DMS53 treated with DMSO at 0.1 percent for 48 hours (cell line): ENCODE measurements at regions not wholly inside any gene's neighbourhood (a gene's known extent, or its start where the extent isn't known, plus 50 kb on each side); places are given as distances from the start of the nearest gene placed in this dataset.
"Not testable (repeated sequence)": the region's sequence is repeated elsewhere in the genome, so short reads cannot be mapped to it uniquely, and the experiment has no call there.

Experiments
- DNase-seq: peaks from one replicate; lab custom pipeline; 2025; ENCODE audit not compliant: unreplicated experiment; lab: John Stamatoyannopoulos, UW

DNA sequence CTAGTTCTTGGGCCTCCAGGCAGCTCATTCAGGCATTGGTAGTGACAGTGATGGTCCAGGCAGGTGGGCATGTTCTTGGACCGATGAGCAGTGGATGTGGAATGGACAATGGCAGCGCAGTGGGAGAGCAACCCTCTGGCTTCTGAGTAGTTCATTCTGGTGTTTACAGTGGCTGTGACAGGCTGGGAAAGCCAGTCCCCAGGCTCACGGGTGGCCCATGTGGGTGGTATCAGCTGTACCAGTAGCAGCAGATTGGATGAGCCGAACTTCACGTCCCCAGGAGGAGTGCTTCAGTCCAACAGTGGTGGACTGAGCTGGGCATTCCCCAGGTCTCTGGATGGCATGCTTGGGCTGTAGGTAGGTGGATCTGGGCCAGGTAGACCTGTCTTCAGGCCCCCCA lies 515.6 kb upstream of the ACO1 start:
- no peak for DNase-seq

DNA sequence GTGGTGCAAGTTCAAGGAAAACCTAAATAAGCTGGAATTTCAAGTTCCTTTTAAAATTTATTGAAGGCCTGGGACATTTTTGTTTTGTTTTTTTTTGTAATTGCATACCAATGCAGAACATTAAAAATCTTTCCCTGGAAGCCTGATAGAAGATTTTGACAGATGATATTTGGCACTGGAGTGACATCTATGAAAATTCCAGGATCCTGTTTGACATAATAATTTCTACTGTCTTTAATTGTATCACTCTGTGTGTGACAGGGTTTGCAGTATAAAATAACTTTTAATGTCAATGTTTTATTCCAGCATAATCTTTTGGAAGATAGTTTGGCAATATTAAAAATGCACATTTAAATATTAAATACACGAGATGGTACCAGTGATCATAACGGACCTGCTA lies 514.2 kb upstream of the ACO1 start:
- DNase-seq = no peak

DNA sequence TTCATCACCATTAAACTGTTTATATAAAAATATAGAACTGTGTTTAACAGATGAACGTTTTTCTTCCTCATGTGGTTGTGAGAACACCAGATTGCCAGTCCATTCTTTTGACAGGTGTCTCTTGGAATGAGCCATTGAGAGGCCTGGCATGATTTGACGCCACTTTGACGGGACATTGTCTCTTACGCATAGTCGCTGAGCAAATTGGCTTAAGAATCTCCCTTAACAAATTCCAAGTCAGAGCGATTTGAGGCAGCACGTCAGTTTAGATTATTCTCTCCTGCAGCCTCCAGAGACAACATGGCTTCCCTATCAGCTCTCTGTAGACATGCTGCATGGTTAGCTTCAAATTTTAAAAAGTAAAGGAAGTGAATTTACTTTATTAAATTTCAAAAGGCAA lies 510.7 kb upstream of the ACO1 start:
- no peak for DNase-seq

DNA sequence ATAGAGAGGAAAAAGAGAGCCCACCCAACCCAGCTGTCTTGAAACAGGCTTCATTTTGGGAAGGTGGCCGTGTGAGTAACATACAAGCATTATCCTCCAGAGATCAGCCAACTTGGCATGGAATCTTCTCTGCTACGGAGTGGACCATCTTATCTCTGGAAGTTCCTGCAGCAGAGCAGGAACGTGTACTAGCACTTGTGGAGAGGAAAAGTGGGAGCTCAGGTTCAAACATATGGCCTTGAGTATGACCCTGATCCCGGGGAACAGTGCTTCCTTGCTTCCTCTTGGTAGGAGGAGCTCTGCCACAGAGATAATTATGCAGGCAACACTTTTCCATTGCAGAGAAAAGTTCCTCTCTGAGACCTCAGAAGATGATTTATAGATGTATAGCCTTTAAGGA lies 490.4 kb upstream of the ACO1 start:
- DNase-seq = no peak

DNA sequence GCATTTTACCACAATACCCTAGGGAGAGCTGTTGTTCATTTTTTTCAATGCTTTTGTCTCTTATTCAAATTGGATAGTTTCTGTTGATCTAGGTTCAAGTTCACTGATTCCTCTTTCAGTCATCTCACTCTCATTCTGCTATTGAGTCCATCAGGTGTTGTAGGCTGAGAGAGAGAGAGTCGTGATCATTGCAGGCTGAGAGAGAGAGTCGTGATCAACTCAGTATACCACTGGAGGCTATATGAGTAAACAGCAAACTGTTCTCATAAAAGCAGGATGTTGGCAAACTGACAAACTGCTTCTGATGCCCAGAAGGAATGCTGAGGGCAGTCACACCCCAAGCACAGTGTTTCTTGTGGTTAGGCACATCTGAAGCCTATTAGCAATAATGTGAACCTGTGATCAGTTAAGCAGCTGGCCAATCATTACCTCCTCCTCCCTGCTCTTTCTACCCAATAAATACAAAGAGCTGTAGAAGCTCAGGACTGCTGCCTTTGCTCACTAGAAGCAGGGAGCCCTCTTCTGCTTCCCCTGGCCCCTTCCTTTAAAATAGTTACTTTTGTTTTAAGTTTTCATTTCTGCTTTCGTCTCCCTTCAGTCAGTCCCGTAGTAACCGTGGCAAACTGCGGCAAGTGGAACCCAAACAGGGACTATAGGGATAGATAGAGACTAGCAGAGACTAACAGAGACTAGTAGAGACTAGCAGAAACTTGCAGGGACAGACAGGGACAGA lies 476.1 kb upstream of the ACO1 start:
- no peak for DNase-seq

DNA sequence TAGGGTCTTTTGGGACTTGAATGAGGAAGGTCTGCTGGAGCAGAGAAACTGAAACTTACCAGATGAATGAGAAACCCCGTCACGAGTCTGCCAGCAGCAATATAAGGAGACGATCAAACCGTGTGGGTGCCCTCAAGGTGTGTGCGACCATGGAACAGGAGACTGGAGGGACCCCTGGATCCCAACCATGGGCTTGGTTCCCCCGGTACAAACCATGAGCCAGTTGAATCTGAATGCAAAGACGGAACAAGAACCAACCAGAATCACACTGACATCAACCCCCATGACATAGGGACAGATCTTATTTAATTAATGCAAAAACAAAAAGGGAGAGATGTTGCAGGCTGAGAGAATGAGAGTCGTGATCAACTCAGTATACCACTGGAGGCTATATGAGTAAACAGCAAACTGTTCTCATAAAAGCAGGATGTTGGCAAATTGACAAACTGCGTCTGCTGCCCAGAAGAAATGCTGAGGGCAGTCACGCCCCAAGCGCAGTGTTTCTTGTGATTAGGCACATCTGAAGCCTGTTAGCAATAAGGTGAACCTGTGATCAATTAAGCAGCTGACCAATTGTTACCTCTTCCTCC lies 475.5 kb upstream of the ACO1 start:
- no peak for DNase-seq

DNA sequence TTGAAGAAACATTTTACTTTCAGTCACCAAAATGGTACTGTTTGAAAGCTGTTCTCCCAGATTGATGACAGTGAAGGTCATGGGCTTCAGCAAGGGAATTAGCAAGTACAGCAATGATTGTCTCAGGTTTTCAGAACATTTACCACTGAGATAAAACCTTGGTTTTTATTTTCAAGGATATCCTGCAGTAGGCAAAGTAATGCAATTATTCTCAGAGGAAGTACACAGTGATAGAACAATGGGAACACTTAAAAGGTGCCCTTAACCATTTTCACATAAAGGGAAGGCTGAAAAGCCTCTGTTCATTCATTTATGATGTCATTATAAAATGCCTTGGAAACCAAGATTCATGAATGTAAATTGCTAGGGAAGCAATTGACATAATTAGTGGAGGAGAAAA lies 471.8 kb upstream of the ACO1 start:
- no peak for DNase-seq

DNA sequence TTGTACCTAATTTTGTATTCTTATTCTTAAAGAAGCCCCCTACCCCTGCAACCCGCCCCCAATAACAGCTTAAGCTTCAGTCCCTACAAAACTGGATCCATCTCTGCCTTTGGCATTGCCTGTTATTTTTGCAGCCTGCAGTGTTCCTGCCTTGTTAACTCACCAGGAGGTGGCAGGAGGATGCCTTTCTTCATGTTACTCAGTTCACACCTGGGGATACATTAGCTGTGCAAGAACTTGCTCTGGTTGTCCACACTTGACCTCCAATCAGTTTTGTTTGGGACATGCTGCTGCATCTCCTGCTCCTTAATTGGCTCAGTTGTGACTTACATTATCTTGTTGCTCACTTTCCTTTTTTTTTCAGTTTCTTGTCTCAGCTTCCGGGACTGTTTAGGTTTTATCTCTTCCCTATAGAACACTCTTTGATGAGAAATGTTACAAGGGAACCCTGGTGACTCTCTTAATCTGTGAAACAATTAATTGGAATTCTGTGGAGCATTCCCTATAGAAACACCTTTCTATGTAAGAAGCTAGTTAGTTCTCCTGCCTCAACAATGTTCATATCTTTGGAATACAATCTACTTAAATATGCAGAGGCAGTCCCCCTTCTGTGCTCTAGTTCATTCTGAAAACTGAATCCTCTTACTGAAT lies 467.7 kb upstream of the ACO1 start:
- DNase-seq = no peak

DNA sequence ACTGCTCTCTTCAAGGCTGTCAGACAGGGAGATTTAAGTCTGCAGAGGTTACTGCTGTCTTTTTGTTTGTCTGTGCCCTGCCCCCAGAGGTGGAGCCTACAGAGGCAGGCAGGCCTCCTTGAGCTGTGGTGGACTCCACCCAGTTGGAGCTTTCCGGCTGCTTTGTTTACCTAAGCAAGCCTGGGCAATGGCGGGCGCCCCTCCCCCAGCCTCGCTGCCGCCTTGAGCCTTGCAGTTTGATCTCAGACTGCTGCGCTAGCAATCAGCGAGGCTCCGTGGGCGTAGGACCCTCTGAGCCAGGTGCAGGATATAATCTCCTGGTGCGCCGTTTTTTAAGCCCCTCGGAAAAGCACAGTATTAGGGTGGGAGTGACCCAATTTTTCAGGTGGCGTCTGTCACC lies 446.7 kb upstream of the ACO1 start:
- DNase-seq = not testable (repeated sequence)

DNA sequence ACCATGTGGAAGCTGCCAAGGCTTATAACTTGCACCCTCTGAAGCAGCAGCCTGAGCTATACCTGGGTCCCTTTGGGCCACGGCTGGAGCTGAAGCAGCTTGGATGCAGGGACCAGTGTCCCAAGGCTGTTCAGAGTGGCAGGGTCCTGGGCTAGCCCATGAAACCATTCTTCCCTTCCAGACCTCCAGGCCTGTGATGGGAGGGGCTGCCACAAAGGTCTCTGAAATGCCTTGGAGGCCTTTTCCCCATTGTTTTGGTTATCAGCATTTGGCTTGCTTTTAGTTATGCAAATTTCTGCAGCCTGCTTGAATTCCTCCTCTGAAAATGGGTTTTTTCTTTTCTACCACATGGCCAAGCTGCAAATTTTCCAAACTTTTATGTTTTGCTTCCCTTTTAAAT lies 433.7 kb upstream of the ACO1 start:
- no peak for DNase-seq

DNA sequence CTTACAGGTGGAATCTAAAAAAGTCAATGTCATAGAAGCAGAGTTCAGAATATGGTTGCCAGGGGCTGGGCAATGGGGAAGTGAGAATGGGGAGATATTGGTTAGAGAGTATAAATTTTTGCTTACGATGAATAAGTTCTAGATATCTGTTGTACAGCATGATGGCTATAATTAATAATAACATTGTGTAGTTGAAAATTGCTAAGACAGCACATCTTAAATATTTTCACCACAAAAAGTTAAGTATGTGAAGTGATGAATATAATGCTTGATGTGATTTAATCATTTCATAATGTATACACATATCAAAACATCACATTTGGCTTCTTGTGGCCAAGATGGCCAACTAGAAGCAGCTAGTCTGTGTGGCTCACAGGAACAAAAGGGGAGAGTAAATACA lies 425.9 kb upstream of the ACO1 start:
- DNase-seq = no peak

DNA sequence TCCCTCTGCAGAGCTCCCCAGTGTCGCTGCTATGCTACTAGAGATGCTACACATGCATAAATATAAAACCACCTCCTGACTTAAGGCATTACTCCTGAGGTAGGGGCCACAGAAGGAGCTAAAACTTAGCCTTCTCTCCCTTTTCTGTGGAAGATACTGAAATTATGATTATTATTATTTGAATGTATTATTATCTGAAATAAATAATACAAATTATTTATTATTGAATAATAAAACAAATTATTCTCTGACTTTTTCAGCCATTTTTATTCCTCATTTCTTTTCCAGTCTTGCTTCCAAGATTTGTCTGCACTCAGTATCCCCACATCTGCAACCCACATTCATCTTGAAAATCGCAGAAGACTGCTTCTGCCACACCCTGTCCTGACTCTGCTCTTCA lies 414.9 kb upstream of the ACO1 start:
- DNase-seq = no peak

DNA sequence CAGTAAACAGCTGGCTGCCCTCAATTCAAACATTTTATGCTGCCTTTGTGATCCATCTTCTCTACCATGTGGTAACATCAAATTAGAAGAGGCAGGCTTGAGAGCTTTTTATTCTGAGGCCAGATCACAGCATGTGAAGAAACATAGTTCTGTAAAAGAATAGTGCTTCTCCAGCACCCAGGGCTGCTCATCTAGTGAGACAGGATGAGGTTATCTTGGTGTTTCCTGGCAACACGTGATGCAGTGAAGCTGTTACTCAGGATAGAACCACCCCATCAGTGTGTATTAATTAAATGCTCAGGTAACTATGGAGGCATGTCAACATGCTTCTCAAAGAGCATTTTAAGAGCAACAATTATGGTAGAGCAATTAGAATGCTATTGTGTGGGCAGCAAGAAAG lies 400.5 kb upstream of the ACO1 start:
- DNase-seq = no peak

DNA sequence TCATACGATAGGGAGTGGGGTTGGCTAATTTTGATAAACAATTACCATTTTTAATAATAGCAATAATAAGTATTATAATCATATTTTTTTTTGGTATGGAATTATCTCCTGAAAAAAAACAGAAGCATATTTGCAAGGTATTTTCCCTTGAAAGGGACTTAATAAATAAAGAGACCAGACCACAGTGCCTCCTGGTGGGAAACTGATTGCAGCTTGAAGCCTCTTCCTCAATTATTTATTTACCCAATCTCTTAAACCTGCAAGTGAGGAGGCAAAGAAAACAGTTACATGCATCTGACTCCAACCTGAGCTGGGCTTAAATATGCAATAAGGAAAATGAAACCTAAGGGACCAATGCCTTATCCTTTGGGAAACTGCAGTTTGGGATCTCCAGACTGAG lies 388.1 kb upstream of the ACO1 start:
- DNase-seq = no peak

DNA sequence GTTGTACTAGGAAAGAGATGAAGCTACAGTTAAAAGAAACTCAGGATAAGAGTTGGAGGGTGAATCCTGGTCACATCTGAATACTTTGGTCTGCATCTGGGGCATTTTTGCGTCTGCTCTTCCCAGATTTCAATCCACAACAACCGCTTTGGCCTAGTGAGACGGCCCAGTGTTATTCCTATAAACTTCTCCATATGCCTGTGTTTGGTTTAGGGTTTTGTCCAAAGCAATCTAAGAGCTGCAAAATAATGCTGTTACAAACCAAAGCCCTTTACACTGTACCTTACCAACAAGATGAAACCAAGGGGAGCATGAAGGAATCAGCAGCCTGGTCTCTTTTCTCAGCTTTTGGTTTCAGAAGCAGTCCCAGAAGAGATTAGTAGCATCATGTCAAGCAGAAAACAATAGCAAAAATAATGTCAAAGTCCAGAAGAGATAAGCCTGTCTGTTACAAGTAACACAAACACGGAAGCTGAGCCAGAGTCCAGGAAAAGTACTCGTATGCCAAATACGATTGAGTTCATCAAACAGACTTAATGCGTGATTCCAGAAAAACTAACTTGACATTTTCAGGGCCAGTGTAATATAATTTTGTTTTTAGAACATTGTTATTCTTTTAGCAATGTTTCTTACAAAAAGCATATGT lies 379.9 kb upstream of the ACO1 start:
- no peak for DNase-seq

DNA sequence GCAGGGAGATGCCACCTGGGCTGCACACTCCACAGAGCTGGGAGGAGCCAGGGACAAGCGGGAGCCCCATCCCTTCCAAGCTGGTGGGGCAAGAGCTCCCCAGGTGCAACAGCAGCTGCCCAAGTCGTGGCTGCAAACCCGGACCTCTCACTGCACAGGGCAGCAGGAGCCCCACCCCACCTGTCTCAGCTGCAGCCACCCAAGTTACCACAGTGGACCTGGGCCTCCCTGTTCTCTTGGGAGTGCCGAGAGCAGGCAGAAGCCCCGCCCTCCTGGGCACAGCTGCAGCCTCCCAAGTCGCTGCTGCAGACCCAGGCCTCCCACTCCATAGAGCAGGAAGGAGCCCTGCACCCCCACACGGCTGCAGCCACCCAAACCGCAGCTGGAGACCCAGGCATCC lies 374.1 kb upstream of the ACO1 start:
- no peak for DNase-seq

DNA sequence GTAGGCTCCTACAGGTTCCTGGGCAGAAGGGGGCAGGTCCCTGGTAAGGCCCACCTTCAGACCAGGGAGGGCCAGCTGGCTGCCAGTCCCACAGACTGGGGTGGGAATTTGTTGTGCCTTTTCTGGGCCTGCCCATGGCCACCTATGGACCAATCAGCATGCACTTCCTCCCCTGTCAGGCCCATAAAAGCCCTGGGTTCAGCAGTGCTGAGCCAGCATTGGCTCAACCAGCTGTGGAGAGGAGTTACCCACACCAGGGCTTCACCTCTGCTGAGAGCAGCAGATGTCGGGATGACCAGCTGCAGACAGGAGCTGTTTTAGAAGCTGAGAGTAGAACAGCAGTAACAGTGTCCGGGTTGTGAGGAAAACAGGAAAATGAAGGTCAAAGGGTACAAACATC lies 373.4 kb upstream of the ACO1 start:
- no peak for DNase-seq

DNA sequence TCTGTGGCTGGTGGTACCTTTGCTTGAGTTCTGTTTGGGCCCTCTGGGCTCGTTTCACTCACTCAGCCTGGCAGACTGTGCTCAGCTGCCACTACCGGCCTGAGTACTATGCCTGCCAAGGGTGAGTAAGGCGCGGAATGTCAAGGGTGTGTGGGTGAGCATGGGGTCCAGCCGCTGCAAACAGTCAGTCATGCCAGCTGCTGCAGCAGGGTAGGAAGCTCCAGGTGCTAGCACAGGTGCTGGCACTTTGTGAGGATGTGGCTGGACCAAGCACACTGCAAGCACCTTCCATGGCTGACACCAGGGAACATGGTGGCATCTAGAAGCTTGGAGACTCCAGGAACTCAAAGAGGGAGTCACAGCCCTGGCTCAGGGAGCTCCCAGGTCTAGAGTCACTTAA lies 368.6 kb upstream of the ACO1 start:
- DNase-seq = no peak

DNA sequence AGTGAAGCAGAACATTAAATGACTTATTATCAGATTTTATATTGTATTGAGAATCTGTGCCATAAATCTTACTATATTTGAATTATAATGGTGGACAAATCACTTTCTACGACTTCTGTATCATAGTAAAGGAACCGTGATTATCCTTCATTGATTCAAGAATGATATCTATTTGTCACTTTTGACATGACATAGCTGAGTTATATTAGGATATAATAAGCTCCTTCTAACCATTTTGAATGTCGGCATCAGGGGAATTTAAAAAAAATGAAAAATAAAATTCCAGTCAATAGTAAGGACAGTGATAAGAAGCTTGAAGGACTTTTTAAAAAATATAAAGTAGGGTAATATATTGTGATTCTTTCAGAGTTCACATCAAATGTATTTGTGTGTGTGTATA lies 338.9 kb upstream of the ACO1 start:
- DNase-seq = no peak

DNA sequence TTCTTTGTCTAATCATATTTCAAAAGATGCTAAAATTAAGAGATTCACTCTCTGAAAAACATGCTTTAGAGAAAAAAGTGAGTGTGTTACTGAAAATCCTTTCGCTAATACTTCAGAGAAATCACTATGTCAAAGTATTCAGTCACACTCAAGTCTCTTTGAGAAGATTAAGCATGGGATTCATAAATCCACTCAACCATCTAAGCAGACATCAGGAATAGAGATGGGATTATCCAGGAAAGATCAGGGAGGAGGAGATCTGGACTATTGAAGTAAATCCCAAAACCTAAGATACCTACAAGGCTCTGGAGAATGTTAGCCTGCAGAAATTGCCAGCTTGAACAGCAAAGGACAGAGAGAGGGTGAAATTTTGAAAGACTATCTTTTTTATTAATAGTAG lies 317.2 kb upstream of the ACO1 start:
- DNase-seq = no peak

DNA sequence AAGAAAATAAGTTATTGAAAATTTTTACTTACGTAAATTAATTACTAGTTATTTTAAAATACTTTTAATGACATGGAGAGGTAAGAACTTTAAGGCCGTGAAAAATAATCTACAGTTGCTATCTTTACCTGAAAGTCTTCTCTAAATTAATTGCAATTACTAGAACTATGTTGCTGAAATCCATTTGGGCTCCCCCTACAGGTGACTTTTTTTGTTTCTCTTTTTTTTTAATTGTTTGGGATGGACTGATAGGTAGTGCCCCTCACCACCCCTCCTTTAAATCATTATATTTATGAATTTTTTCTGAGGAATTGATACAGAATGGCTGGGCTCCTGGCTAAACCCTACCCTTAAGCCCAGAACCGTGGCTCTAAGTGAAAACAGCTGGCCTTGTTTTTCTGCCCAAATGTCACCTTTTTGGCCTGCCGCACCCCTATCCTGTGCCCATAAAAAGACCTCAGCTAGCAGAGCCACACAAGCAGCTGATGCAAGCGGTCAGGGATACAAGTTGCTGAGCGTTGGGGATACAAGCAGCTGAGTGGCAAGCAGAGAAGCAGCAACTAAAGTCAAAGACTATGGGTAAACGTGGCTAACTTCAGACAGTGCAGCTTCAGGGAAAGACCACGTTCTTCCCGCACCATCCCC lies 315.2 kb upstream of the ACO1 start:
- no peak for DNase-seq

DNA sequence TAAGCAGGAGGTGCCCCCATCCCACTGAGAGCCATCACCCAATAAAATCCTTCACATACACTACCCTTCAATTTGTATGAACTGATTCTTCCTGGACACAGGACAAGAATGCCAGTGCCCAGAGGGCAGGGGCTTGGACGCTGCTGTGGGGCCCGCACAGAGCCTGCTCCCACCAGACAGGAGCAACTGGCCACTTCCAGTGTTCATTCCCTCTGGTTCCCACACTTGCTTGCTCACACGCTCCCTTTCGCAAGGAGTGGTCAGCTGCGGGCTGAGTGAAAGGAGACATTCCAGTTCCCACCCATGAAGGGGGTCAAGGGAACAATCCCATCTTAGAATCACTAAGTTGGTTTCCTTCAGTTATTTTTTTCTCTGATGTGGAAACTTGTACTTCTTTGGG lies 314.5 kb upstream of the ACO1 start:
- DNase-seq = no peak
